ENCODE measurements at regions not wholly inside any gene's neighbourhood (a gene's known extent, or its start where the extent isn't known, plus 50 kb on each side); places are given as distances from the start of the nearest gene placed in this dataset.

GRCh38 chr6:81900616-81901015 is 148.1 kb upstream of the TENT5A start:
- no peak for TF ChIP-seq CTCF (IDR thresholded peaks at IDR 0.05)
- TF ChIP-seq EZH2phosphoT487 (IDR thresholded peaks at IDR 0.05): no peak

Measured in neural progenitor cell (in vitro differentiated cells).